HG03558 (cell line): ENCODE measurements at regions not wholly inside any gene's neighbourhood (a gene's known extent, or its start where the extent isn't known, plus 50 kb on each side); places are given as distances from the start of the nearest gene placed in this dataset.
A peak's percentile ranks its signal among the peaks of the same experiment; 100 is the strongest.
"Not testable (repeated sequence)": the region's sequence is repeated elsewhere in the genome, so short reads cannot be mapped to it uniquely, and the experiment has no call there.

Experiments
- ATAC-seq: cut with Tn5 transposase; IDR thresholded peaks from one replicate; pipeline ENCODE4 v1.9.1; 2021; ENCODE audit warnings: moderate number of reproducible peaks; ENCODE audit not compliant: unreplicated experiment; ENCODE audit errors: extremely low read depth

DNA sequence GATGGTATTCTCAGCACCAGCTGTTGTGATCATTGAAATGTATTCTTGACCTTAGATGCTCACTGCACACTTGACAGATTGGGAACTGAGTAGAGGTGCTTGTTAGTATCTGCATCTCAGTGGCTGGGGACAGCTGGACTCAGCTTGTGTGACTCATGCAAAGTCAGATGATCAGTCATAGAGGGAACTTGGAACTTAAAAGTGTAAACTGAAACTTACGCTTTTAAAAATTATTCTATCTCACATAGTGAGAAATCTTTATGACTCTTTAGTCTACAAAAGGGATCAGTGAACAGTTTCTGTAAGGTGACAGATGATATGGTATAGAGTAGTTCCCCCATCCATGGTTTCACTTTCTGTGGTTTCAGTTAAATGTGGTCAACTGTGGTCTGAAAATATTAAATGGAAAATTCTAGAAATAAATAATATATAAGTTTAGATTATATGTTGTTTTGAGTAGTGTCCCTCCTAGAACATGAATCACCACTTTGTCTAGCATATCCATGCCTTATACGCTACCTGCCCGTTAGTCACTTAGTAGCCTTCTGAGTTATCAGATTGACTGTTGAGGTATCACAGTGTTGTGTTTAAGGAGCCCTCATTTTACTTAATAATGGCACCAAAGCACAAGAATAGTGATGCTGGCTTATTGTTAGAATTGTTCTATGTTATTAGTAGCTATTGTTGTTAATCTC, 135.6 kb upstream of the ZNF658 start:
- ATAC-seq, result peak; percentile 98

DNA sequence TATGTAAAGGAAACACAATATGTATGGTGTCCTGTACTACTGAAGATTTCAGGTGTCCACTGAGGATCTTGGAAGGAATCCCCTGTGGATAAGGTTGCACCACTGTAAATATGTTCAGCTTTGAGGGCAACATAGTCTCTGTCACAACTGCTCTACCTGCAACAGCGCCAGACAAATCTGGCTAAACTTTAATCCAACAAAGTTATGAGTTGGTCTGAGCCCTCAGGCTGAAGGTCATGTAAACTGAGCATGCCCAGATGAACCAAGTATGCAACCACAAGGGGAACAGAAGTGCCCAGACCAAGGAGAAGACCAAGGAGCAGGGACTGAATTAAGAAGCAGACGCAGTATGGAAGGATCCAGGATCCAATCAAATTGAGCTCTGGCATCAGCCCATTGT, 135.0 kb upstream of the ZNF658 start:
- not testable (repeated sequence) for ATAC-seq

DNA sequence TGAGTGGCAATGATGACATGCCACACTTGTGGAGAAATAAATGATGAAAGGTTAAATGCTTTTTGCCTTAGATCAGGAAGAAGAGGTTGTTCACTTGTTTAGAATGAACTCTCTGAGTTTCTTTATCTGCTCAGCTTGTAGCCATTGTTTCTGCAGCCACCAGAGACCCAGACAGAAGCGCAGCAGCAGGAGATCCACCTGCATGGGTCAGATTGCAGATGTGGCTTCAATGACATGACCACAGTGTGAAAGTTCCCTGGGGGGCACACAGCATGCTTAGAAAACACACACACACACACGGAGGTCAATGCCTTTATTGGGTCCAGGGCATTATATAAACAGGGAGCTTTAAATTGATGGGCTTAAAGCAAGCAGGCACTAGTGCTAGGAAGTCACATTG, 129.0 kb upstream of the ZNF658 start:
- not testable (repeated sequence) for ATAC-seq

DNA sequence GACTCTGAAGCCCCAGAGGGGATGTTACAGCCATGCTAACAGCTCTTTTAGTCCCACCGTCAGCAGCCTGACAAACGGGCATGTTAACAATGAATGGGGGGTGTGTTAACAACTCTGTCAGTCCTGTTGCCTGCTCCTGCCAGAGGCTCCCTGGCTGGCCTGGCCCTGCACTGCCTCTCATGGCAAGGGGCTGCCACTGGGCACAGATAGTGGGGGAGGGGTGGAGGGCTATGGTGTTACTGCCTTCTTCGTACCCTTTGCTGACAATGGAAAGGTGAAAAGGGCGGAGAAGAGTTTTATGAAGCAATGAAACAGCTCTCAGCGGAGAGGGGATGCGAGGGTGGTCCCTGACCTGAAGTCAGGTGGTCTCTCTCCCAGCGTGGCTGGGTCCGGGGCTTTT, 125.9 kb upstream of the ZNF658 start:
- not testable (repeated sequence) for ATAC-seq

DNA sequence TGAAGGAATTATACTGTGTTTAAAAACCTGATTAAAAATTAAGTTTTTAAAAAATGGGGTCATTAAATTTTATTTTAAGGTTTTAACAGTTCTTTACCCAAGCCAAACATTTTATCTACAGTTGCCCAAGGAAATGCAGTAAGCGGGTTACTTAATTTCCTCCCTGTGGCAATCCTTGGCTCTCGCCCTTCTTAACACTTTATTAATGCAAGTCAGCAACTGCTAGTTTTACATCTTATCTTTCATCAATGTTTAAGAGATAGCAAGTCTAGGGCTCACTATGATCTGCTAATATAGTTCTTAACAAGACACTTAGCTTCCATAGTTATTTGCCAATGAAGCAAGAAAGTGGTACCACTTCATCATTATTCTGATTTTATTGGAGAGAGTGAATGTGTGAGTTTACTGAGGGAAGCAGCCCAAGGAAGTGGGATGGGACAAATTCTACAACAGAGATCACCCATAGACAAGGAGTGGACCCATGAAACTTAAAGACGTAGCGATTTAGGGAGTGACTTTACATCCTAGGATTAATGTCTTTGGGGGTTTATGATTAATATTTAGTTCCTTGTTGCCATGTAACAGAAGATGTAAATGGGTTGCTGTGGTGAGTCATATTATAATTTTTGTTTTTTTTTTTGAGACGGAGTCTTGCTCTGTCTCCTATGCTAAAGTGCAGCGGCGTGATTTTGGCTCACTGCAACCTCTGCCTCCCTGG, 120.4 kb upstream of the ZNF658 start:
- not testable (repeated sequence) for ATAC-seq

DNA sequence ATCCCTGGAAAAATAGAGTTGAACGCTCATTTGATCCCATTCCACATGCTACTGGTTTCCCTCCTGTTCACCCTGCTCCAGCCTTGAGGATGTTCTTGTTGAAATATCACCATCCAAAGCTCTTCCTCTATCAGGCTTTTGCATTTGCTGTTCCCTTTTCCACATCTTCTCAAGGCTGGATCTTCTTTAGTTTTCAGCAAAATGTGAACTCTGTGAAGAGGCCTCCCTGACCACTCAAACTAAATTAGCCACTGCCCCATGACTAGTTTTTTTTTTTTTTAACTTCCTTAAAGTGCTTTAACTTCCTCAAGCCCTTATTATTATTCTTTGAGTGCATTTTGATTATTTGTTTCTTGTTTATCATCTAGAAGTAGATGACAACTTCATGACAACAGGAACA, 119.3 kb upstream of the ZNF658 start:
- ATAC-seq, result not testable (repeated sequence)

DNA sequence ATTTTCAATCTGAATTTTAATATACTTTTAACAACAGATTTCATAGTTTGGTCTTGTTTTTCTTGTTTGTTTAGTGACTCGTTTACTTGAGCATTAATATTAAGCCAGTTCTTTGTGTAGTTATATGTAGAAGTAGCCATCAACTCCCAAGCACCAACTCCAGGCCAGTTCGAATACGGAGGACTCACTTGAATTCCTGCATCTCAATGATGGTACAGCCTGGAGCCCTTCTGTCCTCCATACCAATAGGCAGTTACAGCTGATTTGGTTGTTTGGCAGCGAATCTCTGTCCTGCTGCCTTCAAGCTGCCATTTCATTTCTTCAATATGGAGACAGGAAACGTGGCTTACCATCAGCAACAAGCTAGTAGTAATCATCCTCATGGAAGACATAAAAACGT, 118.5 kb upstream of the ZNF658 start:
- not testable (repeated sequence) for ATAC-seq

DNA sequence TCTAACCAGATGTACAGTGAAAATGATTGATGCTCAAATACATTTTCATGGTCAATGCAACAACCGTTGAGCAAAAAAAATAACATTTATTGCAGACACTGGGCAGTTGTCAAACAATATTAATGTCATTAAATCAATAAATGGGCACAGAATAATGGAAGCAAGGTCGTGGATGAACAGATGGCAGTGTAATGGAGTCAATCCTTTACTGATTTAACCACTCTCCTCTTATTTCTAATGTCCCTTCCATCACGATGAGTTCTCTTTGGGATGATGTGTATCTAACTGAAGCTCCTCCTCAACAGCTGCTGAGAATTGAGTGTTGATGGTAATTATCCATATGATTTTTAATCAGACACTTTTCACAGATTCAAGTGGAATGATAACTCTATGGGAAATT, 114.9 kb upstream of the ZNF658 start:
- ATAC-seq, result not testable (repeated sequence)

DNA sequence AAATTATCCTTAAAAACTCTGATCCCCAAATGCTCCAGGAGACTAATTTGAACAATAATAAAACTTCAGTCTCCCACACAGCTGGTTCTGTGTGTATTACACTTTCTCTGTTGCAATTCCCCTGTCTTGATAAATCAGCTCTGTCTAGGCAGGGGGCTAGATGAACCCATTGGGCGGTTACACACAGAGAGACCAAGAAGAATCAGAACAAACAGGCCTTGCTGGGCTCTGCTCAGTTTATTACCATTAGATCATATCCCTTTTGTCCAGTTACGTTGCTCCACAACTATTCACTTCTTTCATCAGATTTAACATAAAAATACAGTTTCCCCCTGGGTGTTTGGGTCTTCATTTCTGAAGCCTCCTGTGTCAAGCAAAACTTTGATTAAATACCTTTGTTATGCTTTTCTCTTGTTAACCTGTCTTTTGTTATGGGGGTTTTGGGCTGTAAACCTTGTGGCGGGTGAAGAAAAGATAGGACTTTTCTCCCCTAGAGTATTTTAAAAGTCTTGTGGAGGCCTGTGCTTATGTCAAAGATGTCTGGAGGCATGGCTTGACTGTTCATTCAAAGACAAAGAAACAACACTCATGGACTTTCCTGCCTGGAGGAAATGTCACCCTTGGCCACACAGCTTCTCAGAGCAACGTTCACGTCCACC, 109.3 kb upstream of the ZNF658 start:
- not testable (repeated sequence) for ATAC-seq

DNA sequence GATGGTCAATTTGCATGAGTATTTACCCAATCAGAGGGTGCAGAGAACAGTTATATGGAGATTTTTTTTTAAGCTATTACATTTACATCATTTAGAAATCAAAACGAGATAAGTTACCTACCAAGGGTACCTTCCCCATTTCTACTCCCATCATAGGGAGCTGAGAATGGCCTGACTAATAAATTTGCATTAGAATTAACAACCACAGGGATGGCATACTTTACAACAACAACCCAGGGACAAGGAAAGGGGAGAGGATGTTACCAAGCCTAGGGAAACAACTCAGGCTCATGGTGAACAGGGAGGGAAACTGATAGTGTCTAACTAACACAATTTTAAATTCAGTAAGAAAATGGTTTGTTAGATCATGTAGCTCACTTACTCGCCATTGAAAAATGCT, 105.8 kb upstream of the ZNF658 start:
- ATAC-seq, result not testable (repeated sequence)

DNA sequence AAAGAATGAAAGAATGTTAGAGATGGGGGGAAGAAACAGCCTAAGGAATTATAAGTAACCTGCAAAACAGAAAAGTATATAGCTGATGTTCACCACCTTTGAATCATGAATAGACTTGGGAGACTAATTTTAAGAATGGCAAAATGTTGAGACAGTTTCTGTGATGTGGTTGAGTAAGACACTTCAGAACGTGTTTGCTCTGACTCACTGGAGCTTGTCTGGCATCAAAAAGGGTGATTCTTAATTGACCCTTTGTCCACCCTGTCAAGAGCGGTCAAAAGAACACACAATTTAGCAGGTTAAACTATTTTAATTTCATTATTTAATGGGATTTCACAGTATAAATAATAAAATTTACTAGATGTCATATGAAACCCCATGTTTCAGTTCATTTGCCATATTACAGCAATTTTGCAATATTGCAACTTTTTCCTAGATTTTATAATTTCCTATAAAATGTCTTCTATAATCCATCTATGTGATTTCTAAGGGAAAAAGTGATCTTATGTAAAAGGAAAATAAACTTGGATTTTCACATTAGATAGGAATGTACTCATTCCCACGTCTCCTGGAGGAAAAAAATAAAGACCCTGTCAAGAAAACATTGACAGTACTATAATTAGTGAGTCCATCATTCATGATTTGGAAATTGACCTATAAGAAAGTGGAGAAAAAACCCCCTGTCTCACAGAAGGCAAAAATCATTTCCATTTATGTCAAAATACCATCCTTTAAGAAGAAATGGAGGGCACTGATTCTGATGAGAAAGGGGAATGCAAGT, 104.6 kb upstream of the ZNF658 start:
- not testable (repeated sequence) for ATAC-seq

DNA sequence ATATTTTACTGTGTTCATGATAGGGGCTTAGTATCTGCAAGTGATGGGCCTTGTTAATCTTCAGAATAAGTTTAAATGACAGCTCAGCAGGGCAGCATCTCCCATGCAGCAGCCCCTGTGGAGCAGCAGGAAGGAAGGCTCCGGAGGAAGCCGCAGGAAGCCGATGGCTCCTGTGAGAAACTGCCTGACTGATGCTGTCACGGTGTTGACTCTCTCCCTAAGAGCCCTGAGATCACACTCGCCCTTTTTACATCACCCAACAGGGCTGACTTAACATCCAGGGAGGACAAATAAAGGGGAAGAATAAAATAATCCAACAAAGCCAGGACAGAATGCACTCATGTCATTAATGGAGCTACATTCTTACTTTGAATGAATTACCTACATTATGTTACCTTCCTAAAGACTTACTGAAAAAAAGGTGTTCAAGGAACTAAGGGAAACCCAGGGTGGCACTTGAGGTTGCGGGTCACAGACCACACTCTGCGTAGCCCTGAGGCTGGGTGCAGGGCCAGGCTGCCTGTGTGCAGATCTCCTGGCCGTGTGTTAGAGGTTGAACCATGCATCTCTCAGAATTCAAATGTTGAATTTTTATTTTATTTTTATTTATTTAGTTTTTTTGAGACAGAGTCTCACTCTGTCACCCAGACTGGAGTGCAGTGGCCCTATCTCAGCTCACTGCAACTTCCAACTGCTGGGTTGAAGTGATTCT, 102.5 kb upstream of the ZNF658 start:
- ATAC-seq, result not testable (repeated sequence)

DNA sequence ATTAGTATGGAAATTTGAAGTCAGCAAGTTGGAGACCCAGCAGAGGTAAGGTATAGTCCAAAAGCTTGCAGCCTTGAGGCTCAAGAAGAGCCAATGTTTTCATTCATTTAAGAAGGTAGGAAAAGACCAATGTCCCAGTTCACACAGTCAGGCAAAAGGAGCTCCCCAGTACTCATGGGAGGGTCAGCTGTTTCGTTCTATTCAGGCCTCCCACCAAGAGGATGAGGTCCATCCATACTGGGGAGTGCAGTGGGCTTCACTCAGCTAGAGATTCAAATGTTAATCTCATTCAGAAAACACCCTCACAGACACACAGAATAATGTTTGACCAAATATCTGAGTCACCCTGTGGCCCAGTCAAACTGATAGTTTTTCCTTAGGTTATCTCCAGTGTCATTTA, 96.9 kb upstream of the ZNF658 start:
- not testable (repeated sequence) for ATAC-seq

DNA sequence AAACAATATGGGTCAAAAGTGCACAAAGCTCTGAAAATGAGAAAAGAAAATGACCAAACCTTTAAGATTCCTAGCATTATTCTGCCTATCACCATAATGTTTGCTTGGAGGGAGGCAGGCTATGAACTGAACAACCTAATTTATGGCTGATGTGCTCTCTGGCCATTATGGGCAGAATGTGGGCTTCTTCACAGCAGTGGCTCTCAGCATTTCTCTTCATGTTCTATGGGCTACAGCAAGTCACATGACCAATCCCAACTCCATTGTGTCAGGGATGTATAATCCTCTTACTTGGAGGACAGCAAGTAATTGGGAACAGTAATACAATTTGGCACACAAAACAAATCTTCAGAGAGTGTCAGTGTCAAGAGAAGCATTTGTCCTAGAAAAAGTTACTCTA, 90.3 kb upstream of the ZNF658 start:
- ATAC-seq, result not testable (repeated sequence)

DNA sequence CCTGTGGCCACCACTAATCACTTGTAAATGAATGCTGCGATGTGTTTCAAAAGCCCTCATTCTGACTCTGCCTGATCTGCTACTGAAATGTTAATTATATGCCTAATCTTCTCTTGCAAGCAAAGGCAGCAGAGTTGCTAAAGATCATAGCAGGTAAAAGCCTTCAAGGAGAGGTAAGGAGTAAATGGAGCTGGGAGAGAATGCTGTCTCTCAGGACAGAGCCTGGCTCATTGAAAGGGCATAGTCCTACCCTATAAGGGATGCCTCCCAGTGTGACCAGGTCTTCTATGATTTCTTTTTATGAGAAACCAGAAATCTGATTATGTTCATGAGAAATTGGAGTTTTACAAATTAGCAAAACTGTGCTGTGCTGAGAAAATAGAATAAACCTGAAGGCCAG, 88.2 kb upstream of the ZNF658 start:
- ATAC-seq, result not testable (repeated sequence)

DNA sequence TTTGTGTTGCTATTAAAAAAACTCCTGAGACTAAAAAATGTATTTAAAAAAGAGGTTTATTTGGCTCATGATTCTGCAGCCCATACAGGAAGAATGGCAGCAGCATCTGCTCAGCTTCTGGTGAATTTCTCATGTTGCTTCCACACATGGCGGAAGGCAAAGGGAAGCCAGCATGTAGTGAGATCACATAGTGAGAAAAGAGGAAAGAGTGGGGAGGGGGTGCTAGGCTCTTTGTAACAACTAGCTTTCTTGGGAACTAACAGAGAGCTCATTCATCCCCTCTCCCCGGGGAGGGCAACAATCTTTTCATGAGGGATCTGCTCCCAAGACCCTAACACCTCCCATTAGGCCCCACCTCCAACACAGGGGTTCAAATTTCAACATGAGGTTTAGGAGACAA, 87.6 kb upstream of the ZNF658 start:
- ATAC-seq, result not testable (repeated sequence)

DNA sequence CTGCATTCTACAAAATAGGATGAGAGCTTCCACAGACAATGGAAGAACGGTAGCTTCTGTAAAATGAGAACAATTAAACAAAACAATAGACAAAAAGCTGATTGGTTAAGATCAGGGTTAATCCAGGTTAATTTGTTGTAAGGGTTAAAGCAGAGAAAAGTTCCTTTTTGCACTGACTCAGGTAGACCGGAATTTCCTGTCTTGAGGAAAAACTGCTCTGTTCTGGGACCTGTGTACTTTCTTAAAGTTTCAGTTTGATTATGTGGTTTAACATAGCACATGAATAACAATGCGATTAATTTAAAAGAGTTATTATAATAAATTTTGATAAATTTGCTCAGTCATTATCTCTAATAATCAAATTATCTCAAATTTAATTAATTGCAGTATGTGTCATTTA, 86.5 kb upstream of the ZNF658 start:
- ATAC-seq, result not testable (repeated sequence)

DNA sequence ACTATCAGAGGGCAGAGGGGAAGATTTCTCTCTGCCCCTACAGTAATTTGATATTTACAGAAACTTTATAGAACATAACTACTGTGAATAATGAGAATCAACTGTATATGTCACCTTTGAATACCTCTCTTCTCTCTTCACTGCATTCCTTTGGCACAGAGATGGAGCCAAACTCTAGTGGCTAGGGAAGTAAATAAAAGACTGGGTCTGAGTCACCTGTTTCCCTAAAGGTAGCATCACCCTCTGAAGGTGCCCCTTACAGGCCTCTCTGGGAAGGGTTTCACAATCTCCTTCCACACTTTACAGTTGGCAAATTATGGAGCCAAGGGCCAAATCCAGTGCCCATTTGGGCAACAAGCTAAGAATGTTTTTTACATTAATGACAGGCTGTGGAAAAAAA, 81.0 kb upstream of the ZNF658 start:
- ATAC-seq, result not testable (repeated sequence)

DNA sequence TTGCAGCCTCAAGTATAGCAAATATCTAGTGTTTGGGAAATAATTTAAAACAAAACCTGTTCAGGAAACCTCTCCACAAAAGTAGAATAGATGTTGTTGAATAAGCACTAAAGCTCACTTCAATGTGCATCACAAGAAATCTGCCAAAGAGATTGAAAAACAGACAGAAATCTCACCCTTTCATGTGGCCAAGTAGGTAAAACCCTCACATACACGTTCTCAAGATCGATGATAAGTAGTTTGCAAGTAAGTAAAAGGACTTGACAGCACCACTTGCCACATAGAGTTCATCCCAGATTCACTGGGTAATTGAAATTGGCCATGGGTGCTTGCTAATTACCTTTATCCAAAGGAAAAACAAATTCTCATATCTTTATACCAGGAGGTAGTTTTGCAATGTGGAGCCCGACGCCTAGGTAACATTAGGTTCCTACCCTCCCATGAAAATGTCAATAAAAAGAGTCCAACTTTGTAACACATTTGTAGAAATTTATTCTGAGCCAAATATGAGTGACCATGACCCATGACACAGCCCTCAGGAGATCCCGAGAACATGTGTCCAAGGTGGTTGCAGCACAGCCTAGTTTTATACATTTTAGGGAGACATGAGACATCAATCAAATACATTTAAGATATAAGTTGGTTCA, 80.4 kb upstream of the ZNF658 start:
- not testable (repeated sequence) for ATAC-seq
